ENCODE measurements at regions not wholly inside any gene's neighbourhood (a gene's known extent, or its start where the extent isn't known, plus 50 kb on each side); places are given as distances from the start of the nearest gene placed in this dataset.

- Histone ChIP-seq H3K4me3 (replicated peaks; ENCODE audit: insufficient read depth, low read length) (no peak overlapping the region), H3K27ac (replicated peaks) (no peak overlapping the region), H3K27me3 (ENCODE audit: insufficient read depth, poor library complexity, severe bottlenecking) (peaks cover 78% of the 10 kb centered on the region)
- no peak for DNase-seq (ENCODE audit: low read depth in 1 of 2, low spot score in 1 of 2)
- TF ChIP-seq SPI1 (IDR thresholded peaks at IDR 0.05; ENCODE audit: borderline replicate concordance, low read depth) (no peak), CTCF (IDR thresholded peaks at IDR 0.05; ENCODE audit: insufficient read depth, low read length) (no peak), GABPA (IDR thresholded peaks at IDR 0.05; ENCODE audit: low read depth) (no peak)
Observed at GRCh38 chr1:90831910-90832309, 114.8 kb upstream of the BARHL2 start.

GRCh38 chr1:90826834-90827233 is 109.7 kb upstream of the BARHL2 start:
- no peak overlapping the region for H3K4me3 ChIP-seq (replicated peaks; ENCODE audit: insufficient read depth, low read length)
- H3K27me3 ChIP-seq (ENCODE audit: insufficient read depth, poor library complexity, severe bottlenecking): peaks cover 27% of the 10 kb centered on the region
- DNase-seq (ENCODE audit: low read depth in 1 of 2, low spot score in 1 of 2): no peak
- TF ChIP-seq CTCF (IDR thresholded peaks at IDR 0.05; ENCODE audit: insufficient read depth, low read length) (no peak), REST (IDR thresholded peaks at IDR 0.05; ENCODE audit: insufficient replicate concordance, low read depth) (no peak), GABPA (IDR thresholded peaks at IDR 0.05; ENCODE audit: low read depth) (no peak)
- no peak overlapping the region for H3K27ac ChIP-seq (replicated peaks)

GRCh38 chr1:90826024-90826423 is 108.9 kb upstream of the BARHL2 start:
- no peak for DNase-seq (ENCODE audit: low read depth in 1 of 2, low spot score in 1 of 2)
- TF ChIP-seq SPI1 (IDR thresholded peaks at IDR 0.05; ENCODE audit: borderline replicate concordance, low read depth) (no peak), CTCF (IDR thresholded peaks at IDR 0.05; ENCODE audit: insufficient read depth, low read length) (no peak), POLR2AphosphoS5 (IDR thresholded peaks at IDR 0.05; ENCODE audit: low read depth) (no peak), GABPA (IDR thresholded peaks at IDR 0.05; ENCODE audit: low read depth) (no peak), REST (IDR thresholded peaks at IDR 0.05; ENCODE audit: insufficient replicate concordance, low read depth) (no peak)
- Histone ChIP-seq H3K27me3 (ENCODE audit: insufficient read depth, poor library complexity, severe bottlenecking) (peaks cover 21% of the 10 kb centered on the region), H3K4me3 (replicated peaks; ENCODE audit: insufficient read depth, low read length) (no peak overlapping the region), H3K27ac (replicated peaks) (no peak overlapping the region)

GRCh38 chr1:90824551-90824950 is 107.4 kb upstream of the BARHL2 start:
- Histone ChIP-seq H3K27me3 (ENCODE audit: insufficient read depth, poor library complexity, severe bottlenecking) (peaks cover 11% of the 10 kb centered on the region), H3K4me3 (replicated peaks; ENCODE audit: insufficient read depth, low read length) (no peak overlapping the region), H3K27ac (replicated peaks) (no peak overlapping the region)
- no peak for DNase-seq (ENCODE audit: low read depth in 1 of 2, low spot score in 1 of 2)
- TF ChIP-seq POLR2AphosphoS5 (IDR thresholded peaks at IDR 0.05; ENCODE audit: low read depth): no peak
- no peak for TF ChIP-seq REST (IDR thresholded peaks at IDR 0.05; ENCODE audit: insufficient replicate concordance, low read depth)
- TF ChIP-seq SPI1 (IDR thresholded peaks at IDR 0.05; ENCODE audit: borderline replicate concordance, low read depth): no peak
- no peak for TF ChIP-seq GABPA (IDR thresholded peaks at IDR 0.05; ENCODE audit: low read depth)
- no peak for TF ChIP-seq CTCF (IDR thresholded peaks at IDR 0.05; ENCODE audit: insufficient read depth, low read length)

Measured in HL-60 (cell line).